Fibroblast of skin of back (primary cell): ENCODE measurements at regions not wholly inside any gene's neighbourhood (a gene's known extent, or its start where the extent isn't known, plus 50 kb on each side); places are given as distances from the start of the nearest gene placed in this dataset.

Experiments
- DNase-seq: peaks from one replicate; pipeline ENCODE4 v3.0.0-alpha.2; 2013

GRCh38 chr13:70884196-70884595 lies 775.9 kb upstream of the KLHL1 start:
- DNase-seq: no peak

DNA sequence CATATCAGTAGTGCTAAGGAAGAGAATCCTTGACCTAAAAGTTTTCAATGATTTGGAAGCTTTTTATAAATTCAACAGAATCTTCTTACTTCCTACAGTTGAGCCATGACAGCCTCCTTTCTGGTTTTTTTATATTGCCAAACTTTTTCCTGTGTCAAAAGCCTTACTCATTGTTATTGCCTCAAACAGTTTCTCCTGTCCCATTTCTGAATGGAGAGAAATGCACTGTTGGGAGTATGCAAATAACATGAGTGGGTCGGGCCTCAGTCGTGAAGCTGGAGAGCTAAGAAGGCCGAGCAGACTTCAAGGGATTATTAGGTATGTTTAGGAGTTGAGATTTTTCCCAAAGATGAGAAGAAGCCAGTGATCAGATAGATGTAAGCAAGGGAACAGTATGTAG lies 766.4 kb upstream of the KLHL1 start:
- no peak for DNase-seq

DNA sequence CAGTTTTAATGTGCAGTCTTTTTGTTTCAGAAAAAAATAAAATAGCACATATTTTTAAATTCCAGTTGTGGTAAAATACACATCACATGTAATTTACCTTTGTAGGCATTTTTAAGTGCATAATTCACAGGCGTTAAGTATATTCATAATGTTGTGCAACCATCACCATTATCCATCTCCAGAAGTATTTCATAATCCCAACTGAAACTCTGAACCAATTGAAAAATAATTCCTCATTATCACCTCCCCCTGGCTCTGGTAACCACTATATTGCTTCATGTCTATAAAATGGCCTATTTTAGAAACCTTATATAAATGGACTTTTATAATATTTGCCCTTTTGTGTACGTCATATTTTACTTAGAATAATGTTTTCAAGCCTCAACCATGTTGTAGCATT lies 756.5 kb upstream of the KLHL1 start:
- no peak for DNase-seq

DNA sequence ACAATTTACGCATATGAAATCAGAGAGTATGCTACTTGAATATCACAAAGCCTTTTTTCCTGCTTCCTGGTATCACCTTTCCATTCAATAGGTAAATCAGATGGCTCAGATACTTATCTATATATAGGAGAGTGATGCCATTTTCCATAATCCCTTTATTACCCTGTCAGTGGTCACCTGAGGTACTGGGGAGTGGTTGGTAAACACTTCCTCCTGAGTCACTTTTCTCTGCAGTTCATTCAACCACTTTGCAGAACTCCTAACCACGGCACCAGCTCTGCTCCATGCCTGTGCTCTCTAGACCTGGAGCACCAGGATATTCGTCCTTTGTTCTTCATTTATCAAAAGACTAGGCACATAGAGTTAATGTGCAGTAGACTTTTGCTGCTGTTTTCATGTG lies 748.5 kb upstream of the KLHL1 start:
- no peak for DNase-seq

DNA sequence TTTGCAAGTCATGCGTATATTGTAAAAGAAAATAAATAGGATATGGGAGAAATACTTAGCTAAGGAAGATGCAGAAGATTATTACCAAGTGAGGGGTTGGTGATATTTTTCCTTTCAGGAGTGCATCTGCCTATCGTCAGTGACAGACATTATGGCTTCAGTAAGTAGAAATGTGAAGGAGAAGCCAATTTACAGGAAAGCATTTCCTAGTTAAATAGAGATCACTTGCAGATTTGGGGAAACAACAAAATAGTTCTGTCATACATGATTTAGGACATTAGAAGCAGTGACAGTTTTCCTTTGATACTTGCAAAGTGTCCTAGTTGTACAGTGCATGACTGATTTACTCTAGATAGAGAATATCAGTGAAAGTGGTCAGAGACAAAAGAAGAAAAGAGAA lies 747.8 kb upstream of the KLHL1 start:
- DNase-seq: no peak

GRCh38 chr13:70849222-70849621 lies 741.0 kb upstream of the KLHL1 start:
- no peak for DNase-seq

GRCh38 chr13:70844391-70845108 lies 736.3 kb upstream of the KLHL1 start:
- no peak for DNase-seq

DNA sequence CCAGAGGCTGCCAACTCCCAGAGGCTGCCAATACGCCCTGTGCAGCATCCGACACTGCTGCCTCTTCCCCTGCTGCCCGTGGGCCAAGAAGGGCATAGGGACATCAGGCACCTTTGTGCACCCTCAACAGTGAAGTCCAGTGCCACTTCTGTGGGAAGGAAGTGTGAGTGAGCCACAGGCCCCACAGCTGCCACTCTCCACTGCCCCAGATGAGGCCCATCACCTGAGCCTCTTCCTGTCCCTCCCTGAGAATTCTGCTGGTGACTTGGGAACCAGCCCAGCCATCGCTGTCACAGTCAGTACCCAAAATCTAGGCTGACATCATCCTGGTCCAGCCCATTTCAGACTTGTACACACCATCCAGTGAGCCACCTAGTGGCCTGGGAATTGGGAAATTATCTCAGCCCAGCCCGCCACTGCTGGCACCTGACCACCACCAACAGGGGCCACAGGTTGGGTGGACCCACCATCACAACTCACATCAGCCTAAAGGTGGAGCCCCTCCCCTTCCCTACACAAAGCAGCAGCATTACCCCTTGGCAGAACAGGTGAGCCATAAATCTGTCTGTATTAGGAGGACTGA lies 733.9 kb upstream of the KLHL1 start:
- DNase-seq: no peak

GRCh38 chr13:70841240-70842061 lies 733.2 kb upstream of the KLHL1 start:
- no peak for DNase-seq

- DNase-seq: no peak
These were observed 727.1 kb upstream of the KLHL1 start for GRCh38 chr13:70835371-70835770.

GRCh38 chr13:70829748-70830147 lies 721.5 kb upstream of the KLHL1 start:
- no peak for DNase-seq

DNA sequence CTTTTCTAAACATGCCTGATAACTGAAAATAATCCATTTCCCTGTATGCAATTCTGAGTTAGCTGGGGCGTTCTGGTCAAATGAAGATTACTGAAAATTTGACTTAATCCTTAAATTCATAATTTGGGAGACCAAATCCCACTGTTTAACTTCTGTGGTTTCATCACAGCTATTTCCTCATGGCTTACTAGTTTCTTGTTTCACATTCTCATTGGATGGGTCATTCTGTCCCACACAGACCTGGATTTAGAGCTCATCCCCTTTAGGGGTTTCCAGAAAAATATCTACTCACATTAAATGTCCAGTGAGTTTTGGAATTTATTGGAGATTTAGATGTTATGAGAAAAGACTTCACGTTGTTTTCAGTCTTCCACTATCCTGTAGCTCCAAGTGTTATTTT lies 709.3 kb upstream of the KLHL1 start:
- DNase-seq: peak; percentile 72

DNA sequence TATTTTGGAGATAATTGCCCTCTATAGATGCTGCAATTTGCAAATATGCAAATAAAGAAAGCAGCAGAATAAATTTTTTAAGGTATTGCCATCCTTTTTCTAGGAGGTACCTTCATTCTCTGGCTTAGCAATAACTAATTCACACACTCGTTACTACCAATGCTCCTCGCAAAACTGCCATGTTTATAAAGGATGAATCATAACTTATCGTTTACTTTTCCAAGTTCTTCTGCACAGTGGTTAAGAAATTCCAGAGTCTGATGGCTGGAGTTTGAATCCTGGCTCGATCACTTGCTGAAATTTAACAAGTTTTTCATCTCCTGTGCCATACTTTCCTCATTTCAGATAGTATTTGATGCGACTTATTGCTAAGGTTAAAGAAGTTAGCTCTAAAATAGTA lies 708.6 kb upstream of the KLHL1 start:
- DNase-seq: peak; percentile 69

DNA sequence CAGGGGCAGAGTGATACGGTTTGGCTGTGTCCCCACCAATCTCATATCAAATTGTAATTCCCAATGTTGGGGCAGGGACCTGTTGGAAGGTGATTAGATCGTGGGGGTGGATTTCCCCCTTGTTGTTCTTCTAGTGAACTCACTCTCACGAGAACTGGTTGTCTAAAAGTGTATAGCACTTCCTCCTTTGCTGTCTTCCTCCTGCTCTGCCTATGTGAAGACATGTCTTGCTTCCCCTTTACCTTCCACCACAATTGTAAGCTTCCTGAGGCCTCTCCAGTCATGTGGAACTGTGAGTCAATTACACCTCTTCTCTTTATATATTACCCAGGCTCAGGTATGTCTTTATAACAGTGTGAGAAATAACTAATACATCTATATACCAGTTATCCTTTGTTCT lies 706.4 kb upstream of the KLHL1 start:
- DNase-seq: no peak

DNA sequence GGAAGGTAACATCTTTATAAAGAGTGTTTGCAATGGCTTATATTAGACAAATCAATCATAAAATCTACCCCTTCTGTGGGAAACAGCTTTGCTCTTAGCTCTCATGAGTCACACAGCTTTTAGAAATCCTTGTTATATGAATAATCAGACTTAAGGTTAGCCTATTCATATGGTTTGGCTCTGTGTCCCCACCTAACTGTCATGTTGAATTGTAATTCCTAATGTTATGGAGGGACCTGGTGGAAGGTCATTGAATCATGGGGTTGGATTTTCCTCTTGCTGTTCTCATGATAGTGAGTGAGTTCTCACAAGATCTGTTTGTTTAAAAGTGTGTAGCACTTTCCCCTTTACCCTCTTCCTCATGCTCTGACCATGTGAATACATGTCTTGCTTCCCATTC lies 704.2 kb upstream of the KLHL1 start:
- peak; percentile 85 for DNase-seq

DNA sequence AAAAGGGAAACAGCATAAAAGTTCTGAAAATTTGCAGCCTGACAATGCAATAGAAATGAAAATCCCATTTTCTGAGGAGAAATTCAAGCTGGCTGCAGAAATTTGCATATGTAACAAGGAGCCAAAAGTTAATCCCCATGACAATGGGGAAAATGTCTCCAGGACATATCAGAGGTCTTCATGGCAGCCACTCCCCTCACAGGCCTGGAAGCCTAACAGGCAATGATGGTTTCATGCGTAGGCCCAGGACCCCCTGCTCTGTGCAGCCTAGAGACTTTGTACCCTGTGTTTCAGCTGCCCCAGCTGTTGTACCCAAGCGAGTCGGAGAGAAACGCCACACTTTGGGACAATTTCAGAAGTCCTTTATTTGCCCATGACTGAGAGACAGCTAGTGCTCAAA lies 701.3 kb upstream of the KLHL1 start:
- no peak for DNase-seq

DNA sequence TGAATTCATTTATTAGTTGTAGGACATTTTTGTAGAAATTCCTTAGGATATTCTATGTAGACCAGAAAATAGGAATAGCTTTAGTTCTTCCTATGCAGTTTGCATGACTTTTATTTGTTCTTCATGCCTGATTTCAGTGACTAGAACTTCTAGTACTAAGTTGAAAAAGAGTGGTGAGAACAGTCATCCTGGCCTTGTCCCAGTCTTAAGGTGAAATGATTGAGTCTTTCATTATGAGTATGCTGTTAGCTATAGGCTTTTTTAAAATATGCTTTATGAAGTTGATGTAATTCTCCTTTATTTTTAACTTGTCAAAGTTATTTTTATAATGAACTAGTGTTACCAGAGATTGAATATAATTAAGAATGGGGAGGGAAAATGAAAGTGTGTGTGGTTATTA lies 690.1 kb upstream of the KLHL1 start:
- no peak for DNase-seq

DNA sequence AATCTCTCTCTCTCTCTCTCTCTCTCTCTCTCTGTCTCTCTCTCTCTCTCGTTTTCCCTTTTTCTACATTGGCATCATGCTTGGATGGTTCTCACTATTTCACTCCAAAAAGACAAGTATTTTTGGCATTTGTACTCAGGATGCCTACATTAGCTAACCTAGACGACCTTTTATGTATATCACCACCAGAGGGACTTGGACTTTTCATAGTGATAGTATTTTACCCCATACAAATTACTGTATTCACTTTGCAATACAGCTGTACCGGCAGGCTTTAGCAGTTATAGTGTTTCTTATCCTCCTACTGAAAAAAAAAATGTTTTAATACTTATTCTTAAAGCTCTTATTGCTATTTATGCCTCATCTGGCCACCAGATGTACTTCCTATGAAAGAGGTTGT lies 687.2 kb upstream of the KLHL1 start:
- no peak for DNase-seq

GRCh38 chr13:70792121-70792520 lies 683.9 kb upstream of the KLHL1 start:
- no peak for DNase-seq

DNA sequence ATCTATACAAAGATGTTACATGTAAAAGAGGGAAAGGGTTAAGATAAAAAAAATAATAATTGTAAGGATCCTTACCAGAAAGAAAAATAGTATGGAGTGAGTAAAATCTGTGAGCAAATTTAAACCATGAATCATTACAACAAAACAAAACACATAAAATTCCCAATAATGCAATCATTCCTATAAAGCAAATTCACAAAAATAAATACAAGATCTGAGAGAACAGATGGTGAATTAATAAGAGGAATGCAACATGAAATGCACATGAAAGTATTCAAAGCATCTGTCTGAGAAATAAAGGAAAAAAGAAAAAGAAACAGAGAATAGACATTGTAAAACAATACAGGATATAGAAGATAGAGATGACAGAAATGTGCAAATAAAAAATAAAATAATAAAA lies 681.5 kb upstream of the KLHL1 start:
- peak; percentile 77 for DNase-seq

DNA sequence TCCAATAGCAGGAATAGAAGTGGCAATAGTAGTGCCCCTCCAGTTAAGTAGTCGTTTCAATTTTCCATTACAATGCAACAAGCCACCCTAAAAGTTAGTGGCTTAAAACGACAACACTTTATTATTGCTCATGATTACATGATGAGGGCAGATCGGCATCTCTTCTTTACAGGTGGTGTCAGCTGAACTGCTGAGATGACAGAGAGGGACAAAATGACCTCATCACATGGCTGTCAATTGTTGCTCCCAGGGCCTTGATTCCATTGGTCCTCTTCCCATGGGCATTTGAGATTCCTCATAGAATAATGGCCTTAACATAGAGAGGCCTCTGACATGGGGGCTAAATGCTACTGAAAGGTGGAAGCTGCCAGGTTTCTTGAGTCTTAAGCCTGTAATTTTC lies 679.8 kb upstream of the KLHL1 start:
- no peak for DNase-seq

DNA sequence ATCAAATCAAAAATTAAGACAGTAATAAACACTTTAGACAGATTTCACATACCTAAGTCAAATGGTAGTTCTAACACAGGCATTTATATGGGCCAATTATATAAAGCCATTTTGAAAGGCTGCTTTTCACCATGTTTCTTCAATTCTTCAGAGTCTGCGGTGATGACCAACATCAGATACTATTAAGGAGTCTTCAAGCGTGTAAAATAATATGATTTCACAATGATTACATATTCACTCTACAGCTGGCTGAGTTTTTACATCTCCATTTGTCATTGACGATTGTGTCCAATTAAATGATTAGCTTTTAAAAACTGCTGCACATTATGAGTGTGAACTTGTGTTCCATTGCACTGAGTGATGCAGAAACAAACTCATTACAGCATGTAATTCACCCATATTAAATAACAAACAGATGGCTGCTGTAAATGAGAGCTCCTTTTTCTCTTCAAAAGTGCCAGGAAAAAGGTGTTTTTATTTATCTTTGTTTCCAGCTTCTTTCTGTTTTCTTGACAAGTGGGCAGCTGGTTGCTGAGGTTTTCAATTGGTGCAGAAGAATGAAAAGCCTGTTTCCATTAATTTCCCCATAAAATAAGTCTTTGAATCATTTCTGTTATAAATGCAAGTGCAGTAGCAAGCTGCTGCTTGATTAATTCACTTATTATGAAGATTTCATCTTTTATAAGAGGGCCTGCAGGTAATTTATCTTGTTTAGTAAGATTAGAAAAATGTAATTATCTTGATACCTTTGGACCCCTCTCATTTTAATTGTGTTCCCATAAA lies 676.1 kb upstream of the KLHL1 start:
- no peak for DNase-seq

GRCh38 chr13:70769817-70770216 lies 661.6 kb upstream of the KLHL1 start:
- no peak for DNase-seq
